ENCODE measurements at regions not wholly inside any gene's neighbourhood (a gene's known extent, or its start where the extent isn't known, plus 50 kb on each side); places are given as distances from the start of the nearest gene placed in this dataset.

DNA sequence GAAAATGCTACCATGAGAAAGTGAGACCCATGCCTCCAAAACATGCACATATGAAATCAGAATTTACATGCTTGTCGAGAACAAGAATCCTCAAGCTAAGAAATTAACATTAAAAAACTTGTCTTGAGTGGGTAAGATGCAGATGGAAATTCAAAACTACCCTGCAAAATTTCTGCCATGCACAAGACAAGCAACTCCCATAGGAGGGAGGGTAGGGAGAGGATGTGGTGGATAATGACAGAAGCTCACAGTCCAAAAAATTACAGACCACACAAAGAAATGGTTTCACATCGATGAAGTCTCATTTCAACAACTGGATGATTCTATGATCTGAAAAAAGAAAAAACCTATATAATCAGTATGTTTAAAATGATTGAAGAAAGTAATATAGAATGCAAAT lies 319.9 kb upstream of the PTGER4 start:
- Histone ChIP-seq H3K36me3 (ENCODE audit: low read depth, missing control alignments) (no peaks in the 10 kb centered on the region), H3K9me3 (no peaks in the 10 kb centered on the region), H3K27me3 (no peaks in the 10 kb centered on the region), H3K27ac (no peak overlapping the region), H3K4me1 (no peaks in the 10 kb centered on the region), H3K4me3 (no peak overlapping the region)
- 81 to 87% methylated on average over 2 of the region's 2 CpGs for WGBS, 2 donors
- intact Hi-C loops (cut with DNase I; ENCODE audit: low total_unique reads): no loop called here
- no peak for DNase-seq
- TF ChIP-seq, protein P1, sequence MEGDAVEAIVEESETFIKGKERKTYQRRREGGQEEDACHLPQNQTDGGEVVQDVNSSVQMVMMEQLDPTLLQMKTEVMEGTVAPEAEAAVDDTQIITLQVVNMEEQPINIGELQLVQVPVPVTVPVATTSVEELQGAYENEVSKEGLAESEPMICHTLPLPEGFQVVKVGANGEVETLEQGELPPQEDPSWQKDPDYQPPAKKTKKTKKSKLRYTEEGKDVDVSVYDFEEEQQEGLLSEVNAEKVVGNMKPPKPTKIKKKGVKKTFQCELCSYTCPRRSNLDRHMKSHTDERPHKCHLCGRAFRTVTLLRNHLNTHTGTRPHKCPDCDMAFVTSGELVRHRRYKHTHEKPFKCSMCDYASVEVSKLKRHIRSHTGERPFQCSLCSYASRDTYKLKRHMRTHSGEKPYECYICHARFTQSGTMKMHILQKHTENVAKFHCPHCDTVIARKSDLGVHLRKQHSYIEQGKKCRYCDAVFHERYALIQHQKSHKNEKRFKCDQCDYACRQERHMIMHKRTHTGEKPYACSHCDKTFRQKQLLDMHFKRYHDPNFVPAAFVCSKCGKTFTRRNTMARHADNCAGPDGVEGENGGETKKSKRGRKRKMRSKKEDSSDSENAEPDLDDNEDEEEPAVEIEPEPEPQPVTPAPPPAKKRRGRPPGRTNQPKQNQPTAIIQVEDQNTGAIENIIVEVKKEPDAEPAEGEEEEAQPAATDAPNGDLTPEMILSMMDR (IDR thresholded peaks at IDR 0.05): no peak

DNA sequence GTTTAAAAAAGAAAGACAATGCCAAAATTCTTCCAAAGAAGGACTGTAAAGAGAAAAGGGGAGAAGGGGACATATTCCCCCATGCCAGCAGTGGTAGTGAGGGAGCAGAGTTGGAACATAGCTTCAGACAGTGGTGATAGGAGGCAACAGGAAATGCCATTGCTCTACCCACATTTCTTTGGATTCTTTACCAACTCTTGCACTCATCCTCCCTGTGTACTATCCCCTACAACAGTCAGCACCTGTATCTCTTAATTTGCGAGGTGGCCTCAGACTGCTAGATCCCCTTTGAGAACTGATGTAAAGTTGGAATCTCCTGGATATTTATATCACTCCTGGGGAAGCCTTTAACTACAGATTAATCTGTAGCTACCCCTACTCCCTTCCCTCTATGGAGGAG lies 320.6 kb upstream of the PTGER4 start:
- H3K4me1 ChIP-seq: no peaks in the 10 kb centered on the region
- H3K9me3 ChIP-seq: no peaks in the 10 kb centered on the region
- no peak overlapping the region for H3K4me3 ChIP-seq
- TF ChIP-seq POLR2A (IDR thresholded peaks at IDR 0.05): no peak
- TF ChIP-seq, protein P1 (IDR thresholded peaks at IDR 0.05): no peak
- H3K27me3 ChIP-seq: no peaks in the 10 kb centered on the region
- no peaks in the 10 kb centered on the region for H3K36me3 ChIP-seq (ENCODE audit: low read depth, missing control alignments)
- WGBS, 2 donors: 89 to 93% methylated on average over 1 of the region's 1 CpG
- no peak for DNase-seq
- intact Hi-C loops (cut with DNase I; ENCODE audit: low total_unique reads): no loop called here
- H3K27ac ChIP-seq: no peak overlapping the region

DNA sequence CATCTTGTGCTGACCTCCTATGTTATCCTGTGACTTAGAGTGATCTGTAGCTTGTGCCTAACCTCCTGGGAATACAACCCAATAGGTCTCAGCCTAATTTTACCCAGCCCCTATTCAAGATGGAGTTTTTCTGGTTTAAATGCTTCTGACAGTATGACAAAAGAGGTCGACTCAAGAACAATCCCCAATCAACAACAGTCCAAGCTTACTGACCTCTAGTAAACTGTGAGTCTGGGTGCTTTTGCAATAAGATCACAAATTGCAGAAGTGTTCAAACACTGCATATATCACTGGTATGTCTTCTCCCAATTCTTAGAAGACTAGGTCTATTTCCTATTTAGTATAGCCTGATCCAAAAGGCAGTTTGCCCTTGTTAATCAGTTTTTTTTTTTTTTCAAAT lies 323.5 kb upstream of the PTGER4 start:
- no peak for DNase-seq
- Histone ChIP-seq H3K27me3 (no peaks in the 10 kb centered on the region), H3K4me3 (no peak overlapping the region), H3K27ac (no peak overlapping the region), H3K9me3 (no peaks in the 10 kb centered on the region), H3K4me1 (no peaks in the 10 kb centered on the region), H3K36me3 (ENCODE audit: low read depth, missing control alignments) (no peaks in the 10 kb centered on the region)
- intact Hi-C loops (cut with DNase I; ENCODE audit: low total_unique reads): no loop called here
- 57 to 71% methylated on average over 1 of the region's 1 CpG for WGBS, 2 donors
- no peak for TF ChIP-seq POLR2A (IDR thresholded peaks at IDR 0.05)
- TF ChIP-seq, protein P1 (IDR thresholded peaks at IDR 0.05): no peak

DNA sequence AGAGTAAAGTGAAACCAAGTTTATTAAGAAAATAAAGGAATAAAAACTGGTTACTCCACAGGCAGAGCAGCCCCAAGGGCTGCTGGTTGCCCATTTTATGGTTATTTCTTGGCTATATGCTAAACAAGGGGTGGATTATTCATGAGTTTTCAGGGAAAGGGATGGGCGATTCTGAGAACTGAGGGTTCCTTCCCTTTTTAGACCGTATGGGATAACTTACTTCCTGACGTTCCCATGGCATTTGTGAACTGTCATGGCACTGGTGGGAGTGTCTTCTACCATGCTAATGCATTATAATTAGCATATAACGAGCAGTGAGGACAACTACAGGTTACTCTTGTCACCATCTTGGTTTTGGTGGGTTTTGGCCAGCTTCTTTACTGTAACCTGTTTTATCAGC lies 323.9 kb upstream of the PTGER4 start:
- TF ChIP-seq POLR2A (IDR thresholded peaks at IDR 0.05): no peak
- 75 to 81% methylated on average over 4 of the region's 4 CpGs for WGBS, 2 donors
- intact Hi-C loops (cut with DNase I; ENCODE audit: low total_unique reads): no loop called here

DNA sequence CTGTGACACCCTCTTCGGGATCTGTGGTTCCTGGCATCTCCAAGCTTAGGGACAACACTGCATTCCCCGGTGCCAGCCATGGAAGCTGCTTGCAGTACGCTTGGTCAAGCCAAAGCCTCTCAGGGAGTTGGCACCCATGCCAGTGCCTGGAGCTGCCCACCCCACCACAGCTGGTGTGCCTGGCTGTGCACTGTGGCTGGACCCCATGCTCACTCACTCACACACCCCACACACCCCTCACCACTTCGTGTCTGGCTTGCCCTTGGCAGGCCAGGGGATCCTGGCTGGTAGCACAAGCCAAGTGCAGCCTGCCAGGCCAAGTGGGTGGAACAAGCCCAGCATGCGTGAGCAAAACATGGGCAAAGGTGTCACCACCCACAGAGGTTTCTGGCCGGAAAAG lies 324.5 kb upstream of the PTGER4 start:
- TF ChIP-seq, protein P1 (IDR thresholded peaks at IDR 0.05): no peak
- TF ChIP-seq POLR2A (IDR thresholded peaks at IDR 0.05): no peak
- intact Hi-C loops (cut with DNase I; ENCODE audit: low total_unique reads): no loop called here
- 77 to 91% methylated on average over 5 to 6 of the region's 6 CpGs for WGBS, 2 donors
- DNase-seq: no peak
- H3K36me3 ChIP-seq (ENCODE audit: low read depth, missing control alignments): no peaks in the 10 kb centered on the region
- no peaks in the 10 kb centered on the region for H3K9me3 ChIP-seq
- no peaks in the 10 kb centered on the region for H3K4me1 ChIP-seq
- H3K4me3 ChIP-seq: no peak overlapping the region
- no peaks in the 10 kb centered on the region for H3K27me3 ChIP-seq
- no peak overlapping the region for H3K27ac ChIP-seq

More for the DNA sequence above, 323.9 kb upstream of the PTGER4 start:
- H3K9me3 ChIP-seq: no peaks in the 10 kb centered on the region
- H3K27ac ChIP-seq: no peak overlapping the region
- H3K4me3 ChIP-seq: no peak overlapping the region
- H3K4me1 ChIP-seq: no peaks in the 10 kb centered on the region
- H3K36me3 ChIP-seq (ENCODE audit: low read depth, missing control alignments): no peaks in the 10 kb centered on the region
- no peak for DNase-seq
- no peaks in the 10 kb centered on the region for H3K27me3 ChIP-seq

Data from testis (tissue), 2 donors.